GM19351 (cell line): ENCODE measurements at regions not wholly inside any gene's neighbourhood (a gene's known extent, or its start where the extent isn't known, plus 50 kb on each side); places are given as distances from the start of the nearest gene placed in this dataset.
"Not testable (repeated sequence)": the region's sequence is repeated elsewhere in the genome, so short reads cannot be mapped to it uniquely, and the experiment has no call there.

ENCODE experiments used
- ATAC-seq: cut with Tn5 transposase; IDR thresholded peaks from one replicate; pipeline ENCODE4 v1.9.1; 2021; ENCODE audit warnings: mild to moderate bottlenecking, moderate library complexity; ENCODE audit not compliant: unreplicated experiment

DNA sequence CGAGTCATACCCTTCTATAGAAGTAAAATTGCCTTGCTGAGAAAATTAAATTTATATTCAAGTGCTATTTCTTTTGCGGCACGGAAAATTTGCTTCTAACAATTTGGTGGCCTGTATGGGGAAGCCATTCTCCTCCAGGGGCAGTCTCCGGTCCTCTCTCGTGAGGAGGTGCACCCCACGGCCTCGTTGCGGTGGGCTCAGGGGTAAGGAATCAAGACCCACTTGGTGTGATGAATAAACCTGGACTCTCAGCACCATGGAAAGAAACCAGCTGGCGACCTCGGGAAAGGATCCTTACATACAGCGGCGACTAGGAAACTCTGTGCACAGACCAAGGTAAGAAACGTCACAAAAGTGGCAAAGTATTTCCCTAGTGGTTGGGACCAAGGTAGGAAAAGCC lies 252.9 kb downstream of the DPY19L2 start:
- no peak for ATAC-seq

DNA sequence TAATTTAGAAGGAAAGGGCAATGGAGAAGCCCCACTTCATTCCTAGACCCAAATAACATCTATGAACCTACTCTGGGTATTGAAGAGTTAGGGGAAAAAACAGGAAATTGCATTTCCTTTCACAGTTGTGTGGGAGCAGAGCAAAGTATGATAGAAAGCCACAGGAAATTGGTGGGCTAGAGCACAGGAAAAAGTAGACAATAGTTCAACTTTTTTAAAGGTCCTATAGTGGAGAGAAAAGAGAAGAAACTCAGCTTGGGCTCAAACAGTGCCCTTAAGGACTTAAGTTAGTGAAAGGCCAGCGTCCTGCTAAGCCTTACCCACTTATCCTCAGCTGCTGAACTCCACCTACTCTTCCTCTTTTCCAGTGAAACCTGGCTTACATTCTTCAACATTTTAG lies 258.1 kb downstream of the DPY19L2 start:
- ATAC-seq: no peak

DNA sequence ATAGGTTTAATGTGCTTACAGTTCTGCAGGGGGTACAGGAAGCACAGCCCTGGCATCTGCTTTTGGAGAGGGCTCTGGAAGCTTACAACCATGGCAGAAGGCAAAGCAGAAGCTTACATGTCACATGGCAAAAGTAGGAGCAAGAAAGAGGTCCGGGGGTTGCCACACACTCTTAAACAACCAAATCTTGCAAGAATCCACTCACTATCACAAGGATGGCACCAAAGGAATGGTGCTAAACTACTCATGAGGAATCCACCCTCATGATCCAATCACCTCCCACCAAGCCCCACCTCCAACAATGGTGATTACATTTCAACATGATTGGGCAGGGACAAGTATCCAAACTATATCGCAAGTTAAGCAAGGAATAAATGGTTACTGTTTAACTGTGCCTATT lies 255.8 kb upstream of the AVPR1A start:
- no peak for ATAC-seq

DNA sequence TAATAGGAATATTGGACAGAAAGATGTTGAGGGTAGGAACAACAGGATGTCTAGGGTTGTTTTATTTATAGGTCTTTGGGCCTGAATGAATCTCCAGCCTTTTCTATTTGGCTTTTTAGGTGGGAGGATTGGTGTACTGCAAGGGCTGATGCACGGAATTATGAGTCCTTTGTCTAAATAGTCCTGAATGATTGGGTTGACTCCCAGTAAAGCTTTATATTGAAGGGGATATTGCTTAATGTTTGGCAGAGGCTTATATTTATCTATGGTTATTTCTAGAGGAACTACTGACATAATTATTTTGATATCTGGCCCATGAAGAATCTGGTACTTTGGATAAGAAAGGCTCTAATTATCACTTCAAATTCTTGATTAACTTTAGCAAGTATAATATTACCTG lies 253.6 kb upstream of the AVPR1A start:
- ATAC-seq: no peak

DNA sequence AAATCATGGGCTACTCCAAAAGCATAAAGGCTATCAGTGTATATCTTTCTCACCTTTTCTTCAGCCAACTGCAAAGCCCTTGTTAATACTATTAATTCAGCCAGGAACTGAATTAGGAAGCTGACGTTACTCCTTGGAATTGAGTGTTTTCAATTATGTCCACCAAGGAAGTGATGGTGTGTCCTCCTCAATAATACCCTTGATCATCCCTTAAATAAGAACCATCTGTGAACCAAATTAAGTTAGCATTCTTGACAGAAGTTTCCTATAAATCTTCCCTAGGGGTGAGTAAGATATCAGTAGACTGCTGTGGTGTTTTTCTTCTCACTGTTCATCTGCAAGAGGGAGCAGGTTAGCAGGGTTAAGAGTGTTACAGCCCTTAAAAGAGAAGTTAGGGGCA lies 252.3 kb upstream of the AVPR1A start:
- no peak for ATAC-seq

DNA sequence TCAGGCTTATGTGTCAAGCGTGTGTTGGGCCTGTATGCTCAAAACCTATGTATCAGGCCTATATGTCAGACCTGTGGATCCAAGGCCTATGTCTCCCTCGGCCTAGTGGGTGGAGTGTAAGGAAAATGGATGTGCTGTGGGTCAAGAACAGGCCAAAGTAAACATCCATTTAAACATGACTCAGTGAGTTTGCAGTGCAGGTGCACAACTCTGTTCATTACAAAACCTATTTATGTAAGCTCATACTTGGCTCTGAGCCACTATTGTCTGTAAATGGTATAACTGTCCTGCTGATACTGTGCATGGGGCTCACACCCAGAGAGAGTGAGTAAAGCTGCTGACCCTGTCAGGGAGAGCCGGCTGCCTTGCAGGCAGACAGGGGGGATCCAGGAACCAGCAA lies 249.7 kb upstream of the AVPR1A start:
- no peak for ATAC-seq

DNA sequence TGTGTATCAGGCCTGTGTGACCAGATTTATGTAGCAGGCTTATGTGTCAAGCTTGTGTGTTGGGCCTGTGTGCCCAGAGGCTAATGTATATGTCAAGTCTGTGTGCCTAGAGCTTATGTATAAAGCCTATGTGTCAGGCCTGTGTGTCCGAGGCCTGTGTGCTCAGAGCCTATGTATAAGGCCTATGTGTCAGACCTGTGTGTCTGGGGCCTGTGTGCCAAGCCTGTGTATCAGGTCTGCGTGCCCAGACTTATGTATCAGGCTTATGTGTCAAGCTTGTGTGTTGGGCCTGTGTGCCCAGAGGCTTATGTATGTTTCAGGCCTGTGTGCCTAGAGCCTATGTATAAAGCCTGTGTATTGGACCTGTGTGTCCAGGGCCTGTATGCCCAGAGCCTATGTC lies 249.3 kb upstream of the AVPR1A start:
- ATAC-seq: no peak

DNA sequence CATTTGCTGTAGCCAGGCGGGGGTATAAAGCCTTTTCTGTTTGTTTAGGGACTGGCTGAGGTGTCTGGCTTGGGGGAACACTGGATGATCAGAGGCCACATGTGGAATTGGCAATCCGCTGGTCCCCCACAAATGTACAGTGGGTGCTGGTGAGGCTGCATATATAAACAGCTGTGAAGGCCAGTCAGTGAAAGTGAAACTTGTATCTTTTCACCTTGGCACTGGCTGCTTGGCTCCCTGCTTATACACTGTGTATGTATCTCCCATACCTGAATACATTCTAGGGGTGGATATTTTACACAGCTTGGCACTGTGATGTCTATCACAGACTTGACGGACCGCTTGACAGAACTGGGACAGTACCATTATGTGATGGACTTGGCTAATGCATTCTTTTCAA lies 246.8 kb upstream of the AVPR1A start:
- ATAC-seq: no peak

DNA sequence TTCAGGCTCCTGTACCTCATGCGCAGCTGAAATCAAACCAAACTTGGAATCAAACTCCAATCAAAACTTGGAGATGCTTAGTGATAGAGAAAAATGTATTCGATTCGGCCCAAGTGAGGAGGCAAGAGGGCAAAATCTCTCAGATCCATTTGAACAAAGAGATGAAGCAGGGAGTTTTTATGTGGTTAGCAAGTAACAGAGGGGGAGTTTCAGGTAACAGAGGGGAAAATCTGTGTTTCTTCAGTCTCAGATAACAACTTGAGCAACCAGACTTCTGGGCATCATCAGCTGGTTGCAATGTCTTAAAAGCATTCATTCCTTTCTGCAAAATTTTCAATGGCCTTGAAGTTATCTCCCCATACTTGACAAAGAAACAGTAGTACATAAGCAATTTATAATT lies 245.1 kb upstream of the AVPR1A start:
- ATAC-seq: no peak

DNA sequence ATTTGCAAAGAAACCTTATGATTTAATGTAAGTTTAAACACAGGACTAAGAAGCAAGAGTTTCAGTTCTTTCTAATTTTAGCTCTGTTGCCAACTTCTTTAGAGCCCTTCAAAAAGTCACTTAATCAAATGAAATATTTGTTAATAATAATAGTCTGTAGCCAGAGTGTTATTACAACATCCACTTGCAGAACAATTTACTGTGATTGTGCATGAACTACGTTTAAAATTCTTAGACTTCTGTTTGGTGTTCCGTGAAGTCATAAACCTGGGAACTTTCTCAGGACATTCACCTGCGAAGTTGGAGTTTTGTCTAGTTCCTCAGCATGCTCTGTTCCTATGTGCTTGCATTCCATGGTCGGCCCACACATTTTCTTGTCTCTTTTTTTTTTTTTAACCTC lies 244.0 kb upstream of the AVPR1A start:
- no peak for ATAC-seq

DNA sequence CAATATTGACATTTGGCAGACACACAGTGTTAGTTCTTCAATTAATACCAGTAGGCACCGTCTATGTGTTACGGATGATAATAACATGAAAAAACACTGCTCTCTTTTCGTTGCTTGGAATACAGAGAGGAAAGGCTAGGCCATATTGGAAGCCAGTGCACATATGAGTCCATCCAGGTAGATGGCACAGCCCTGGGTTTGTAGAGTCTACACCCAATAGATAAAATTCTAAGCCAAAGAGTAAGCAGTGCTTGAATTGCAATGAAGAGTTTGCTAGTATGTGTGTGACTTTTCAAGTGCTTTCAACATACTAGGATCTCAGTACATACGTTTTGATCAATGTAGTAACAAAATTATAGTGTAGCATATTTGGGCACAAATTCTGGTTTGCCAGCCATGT lies 243.3 kb upstream of the AVPR1A start:
- ATAC-seq: no peak

DNA sequence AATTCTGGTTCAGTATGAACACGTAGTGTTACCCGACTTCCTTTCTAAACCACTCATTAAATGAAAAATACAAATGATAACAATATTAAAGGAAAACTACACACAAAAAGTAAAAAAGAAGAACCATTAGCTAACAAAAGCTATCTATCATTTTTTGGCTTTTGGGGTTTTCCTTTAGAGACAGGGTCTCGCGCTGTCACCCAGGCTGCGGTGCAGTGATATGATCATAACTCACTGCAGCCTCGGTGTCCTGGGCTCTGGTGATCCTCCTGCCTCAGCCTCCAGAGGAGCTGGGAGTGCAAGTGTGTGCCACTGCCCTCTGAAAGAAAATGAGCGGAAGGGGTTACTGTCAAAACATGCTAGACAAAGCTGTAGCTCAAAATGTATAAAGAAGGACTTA lies 238.2 kb upstream of the AVPR1A start:
- ATAC-seq: no peak

DNA sequence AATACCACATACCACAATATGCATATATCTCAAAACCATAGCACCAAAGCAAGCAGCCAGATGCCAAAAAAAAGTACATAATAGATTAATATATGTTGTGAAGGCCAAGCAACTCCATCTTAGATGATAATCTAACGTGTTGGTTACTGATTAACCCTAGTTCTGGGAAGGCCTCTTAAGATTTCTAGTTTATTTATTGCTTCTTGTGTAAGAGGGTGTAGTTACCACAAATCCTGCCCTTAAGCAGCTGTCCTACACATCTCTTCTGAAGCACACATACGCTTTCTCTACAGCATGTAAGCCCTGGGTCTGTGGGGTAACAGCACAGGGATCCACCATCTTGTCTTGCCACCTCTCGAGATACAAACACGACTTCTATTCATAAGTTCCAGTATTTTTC lies 236.8 kb upstream of the AVPR1A start:
- ATAC-seq: no peak

DNA sequence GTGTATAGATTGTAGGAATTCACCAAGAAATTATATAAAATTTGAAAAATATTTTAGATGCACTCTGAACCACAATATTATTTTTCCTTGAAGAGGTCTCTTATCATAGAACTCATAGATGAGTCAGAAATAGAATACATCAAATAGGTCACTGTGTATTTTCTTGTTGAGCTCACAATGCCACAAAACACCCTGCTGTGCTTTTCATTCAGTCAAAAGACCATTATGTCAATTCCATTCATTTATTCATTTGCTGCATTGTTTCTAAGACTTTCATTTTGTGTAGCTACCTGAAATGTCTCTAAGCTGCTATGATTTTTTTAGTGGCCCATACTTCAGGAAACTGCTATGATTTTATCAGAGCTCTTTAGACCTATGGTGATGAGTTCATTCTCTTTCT lies 231.9 kb upstream of the AVPR1A start:
- no peak for ATAC-seq

DNA sequence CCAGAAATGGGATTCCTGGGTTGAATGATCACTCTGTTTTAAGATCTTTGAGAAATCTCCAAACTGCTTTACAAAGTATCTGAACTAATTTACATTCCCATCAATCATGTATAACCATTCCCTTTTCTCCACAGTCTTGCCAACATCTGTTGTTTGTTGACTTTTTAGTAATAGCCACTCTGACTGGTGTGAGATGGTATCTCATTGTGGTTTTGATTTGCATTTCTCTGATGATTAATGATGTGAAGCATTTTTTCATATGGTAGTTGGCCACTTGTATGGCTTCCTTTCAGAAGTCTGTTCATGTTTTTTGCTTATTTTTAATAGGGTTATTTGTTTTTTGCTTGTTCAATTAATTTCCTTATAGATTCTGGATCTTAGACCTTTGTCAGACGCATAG lies 211.8 kb upstream of the AVPR1A start:
- no peak for ATAC-seq

DNA sequence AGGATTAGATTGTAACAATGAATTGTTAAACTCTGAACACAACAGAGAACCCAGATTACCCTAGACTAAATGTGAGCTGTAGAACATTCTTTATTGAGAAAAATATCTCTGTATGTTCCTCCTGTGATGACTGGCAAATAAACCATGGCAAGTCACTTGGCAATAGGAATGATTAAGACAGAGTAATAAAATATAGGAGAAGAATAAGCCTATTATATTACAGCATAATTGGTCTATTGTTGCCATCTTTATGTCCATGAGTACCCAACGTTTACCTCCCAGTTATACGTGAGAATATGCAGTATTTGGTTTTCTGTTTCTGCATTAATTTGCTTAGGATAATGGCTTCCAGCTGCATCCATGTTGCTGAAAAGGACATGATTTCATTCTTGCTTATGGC lies 211.2 kb upstream of the AVPR1A start:
- ATAC-seq: no peak

DNA sequence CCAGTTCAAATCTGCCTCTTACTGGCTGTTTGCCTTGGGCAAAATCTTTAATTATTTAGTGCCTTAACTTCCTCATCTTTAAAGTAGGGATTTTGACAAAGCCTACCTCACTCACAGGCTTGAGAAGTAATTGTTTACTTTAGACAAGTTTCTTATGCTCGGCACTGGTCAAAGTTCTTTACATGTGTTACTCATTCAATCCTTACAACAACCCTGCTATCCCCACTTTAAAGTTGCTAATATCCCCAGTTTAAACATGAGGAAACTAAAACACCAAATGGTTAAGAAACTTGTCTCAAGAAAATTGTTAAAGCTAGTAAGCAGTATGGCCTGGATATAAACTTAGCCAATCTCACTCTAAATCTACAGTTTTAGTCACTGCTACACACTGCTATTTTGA lies 204.0 kb upstream of the AVPR1A start:
- no peak for ATAC-seq

DNA sequence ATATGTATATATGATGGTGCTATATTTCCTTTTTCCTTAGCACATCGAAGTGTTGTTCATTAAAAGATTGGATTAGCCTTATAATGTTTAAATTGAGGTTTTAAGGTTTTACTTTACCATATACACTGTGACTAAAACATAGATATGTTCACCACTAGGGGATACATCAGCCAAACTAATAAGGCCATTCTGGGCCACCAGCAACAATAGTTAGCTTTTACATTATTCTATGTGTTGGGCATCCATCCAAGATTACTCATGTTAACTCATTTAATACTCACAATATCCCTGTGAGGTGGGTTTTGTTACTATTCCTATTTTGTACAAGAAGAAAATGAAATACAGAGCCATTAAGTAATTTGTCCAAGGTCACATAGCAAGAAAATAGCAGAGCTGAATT lies 202.6 kb upstream of the AVPR1A start:
- no peak for ATAC-seq

DNA sequence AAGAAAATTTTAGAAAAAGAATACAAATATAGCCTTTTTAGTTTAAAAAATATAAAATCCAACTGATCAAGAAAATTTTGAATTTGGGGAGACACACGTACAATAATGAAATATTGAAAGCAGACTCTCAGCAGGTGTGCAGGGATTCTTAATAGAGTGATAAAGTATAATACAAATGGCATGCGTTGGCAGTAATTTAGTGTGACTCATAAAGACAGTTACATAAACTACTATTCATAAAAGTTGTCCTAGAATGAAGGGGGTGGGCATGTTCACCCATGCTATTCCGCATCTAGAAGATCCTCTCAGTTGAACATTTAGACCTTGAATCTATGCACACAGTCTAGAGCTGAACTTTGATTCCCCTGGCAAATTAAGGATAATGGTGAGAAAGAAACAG lies 200.4 kb upstream of the AVPR1A start:
- ATAC-seq: no peak

DNA sequence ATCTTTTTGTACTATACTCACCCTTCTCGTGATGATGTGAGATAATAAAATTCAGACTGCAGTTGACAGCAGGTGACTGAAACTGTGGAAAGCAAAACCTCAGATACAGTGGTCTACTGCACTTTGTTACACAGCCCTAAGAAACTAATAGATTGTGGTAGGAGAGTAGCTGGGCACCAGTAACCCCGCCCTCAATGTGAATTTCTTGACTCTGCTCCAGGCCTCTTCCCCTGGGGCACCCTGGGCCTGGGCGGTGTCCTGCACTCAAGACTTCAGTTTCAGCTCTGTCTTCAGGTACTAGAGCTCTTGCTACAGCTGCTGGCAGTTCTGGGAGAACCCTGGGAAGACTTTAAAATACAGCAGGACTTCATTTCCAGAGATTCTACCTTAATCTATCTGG lies 197.6 kb upstream of the AVPR1A start:
- ATAC-seq: no peak

DNA sequence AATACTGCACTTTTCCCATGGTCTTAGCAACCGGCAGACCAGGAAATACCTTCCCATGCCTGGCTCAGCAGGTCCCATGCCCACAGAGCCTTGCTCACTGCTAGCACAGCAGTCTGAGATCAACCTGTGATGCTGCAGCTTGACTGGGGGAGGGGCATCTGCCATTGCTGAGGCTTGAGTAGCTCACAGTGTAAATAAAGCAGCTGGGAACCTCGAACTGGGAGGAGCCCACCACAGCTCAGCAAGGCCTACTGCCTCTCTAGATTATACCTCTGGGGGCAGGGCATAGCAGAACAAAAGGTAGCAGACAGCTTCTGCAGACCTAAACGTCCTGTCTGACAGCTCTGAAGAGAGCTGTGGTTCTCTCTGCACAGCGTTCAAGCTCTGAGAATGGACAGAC lies 186.2 kb upstream of the AVPR1A start:
- ATAC-seq: not testable (repeated sequence)

DNA sequence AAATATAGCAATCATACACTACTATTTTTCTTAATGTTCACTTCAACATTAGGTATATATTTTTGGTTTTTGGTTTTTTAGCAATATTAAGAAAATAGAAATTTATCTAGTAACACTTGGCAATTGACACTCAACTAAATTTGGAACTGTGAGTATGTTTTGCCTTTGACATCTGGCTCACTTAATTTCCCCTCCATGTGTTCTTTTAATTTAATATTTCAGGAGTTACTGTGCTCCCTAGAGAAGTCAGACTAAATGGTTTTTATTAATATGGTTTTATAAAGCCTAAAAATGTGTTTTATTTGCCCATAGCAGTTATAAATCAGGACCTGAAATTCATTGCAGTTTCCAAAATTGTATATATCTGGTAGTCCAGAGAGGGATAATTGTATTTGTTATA lies 175.3 kb upstream of the AVPR1A start:
- ATAC-seq: no peak

DNA sequence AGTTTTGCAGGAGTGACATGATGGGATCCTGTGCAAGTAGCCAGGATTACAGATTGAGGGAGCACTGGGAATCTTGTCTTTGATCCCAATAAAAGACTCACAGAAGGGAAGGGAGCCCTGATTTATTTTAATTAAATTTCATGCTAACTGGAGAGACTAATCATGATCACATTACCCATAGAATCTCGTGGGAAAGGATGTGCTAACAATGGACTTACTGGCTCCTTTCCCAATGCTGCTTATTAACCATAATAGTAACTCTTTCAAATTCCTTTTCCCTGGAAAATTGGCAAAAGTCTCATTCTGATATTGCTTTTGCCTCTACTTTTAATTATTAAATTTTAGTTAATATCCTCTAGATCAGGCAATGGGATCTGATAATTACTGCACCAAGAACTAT lies 174.8 kb upstream of the AVPR1A start:
- no peak for ATAC-seq

DNA sequence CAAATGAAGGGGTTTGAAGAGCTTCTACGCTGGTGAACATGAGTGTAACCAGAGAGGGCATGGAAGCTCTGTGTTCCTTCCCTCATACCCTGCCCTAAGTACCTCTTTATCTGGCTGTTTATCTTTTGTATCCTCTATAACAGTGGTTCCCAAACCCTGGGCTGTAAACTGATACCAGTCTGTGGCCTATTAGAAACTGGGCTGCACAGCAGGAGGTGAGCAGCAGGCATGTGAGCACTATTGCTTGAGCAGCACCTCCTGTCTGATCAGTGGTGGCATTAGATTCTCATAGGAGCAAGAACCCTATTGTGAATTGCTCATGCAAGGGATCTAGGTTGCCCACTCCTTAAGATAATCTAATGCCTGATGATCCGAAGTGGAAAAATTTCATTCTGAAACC lies 172.9 kb upstream of the AVPR1A start:
- ATAC-seq: no peak
